HCT116 (cell line): ENCODE measurements at regions not wholly inside any gene's neighbourhood (a gene's known extent, or its start where the extent isn't known, plus 50 kb on each side); places are given as distances from the start of the nearest gene placed in this dataset.

Experiments used
- ATAC-seq: fragments of 200-7000 bp; cut with Tn5 transposase; 2 replicates; pipeline ENCODE4 v1.9.1; 2020; ENCODE audit warnings: mild to moderate bottlenecking, moderate library complexity
- BruUV-seq: library from RNA; stranded (reverse); fragments of 400-500 nt; replicated peaks from 2 replicates; lab custom pipeline; 2021; lab: Mats Ljungman, UMichigan
- CTCF ChIA-PET: fragments of 300-600 bp; sonication (Branson Sonifier 250); formaldehyde crosslinking; loops from one replicate; lab custom pipeline; 2021; ENCODE audit warnings: antibody characterized with exemption; lab: Charles Lee
- POLR2A ChIA-PET: fragments of 300-600, 350-600 bp; sonication (Branson Sonifier 250); formaldehyde crosslinking; loops from one replicate; lab custom pipeline; 2021; ENCODE audit warnings: antibody characterized with exemption; lab: Charles Lee
- RAD21 ChIA-PET, 2 experiments: fragments of 300-600 bp; sonication (Branson Sonifier 250); formaldehyde crosslinking; loops; one replicate each; lab custom pipeline; 2023; ENCODE audit warnings: low total read pairs in 2 of 2; ENCODE audit not compliant: uncharacterized antibody in 2 of 2, unreplicated experiment in 2 of 2, low non-redundant PET in 1 of 2; lab: Charles Lee
- DNase-seq: peaks from one replicate; pipeline ENCODE4 v3.0.0-alpha.2; 2010; ENCODE audit warnings: low read depth, low spot score
- H2AFZ ChIP-seq: fragments of 200-600 bp; shearing (Covaris generic), sonication (generic); 2 replicates; pipeline ENCODE4 v1.6.1; 2017; ENCODE audit warnings: low read depth, mixed run types, mixed read lengths, antibody characterized with exemption, low read length; ENCODE audit not compliant: poor library complexity, severe bottlenecking
- H3K27ac ChIP-seq: 2 replicates; pipeline ENCODE4 v1.5.1; 2012; ENCODE audit warnings: low read depth, low read length
- H3K27me3 ChIP-seq: fragments of 200-600 bp; sonication (generic); 2 replicates; pipeline ENCODE4 v1.6.1; 2016; ENCODE audit warnings: mixed run types, low read length, mixed read lengths; ENCODE audit not compliant: insufficient read depth
- H3K36me3 ChIP-seq, 2 experiments: fragments of 200-500 bp in 1 of 2; fragments of 200-600 bp in 1 of 2; sonication (Bioruptor generic) in 1 of 2; sonication (generic) in 1 of 2; 2 replicates each; pipeline versions ENCODE4 v1.5.1 to v1.6.1; 2014 to 2016; ENCODE audit warnings: low read length in 2 of 2, inconsistent platforms in 1 of 2, mixed read lengths in 1 of 2, mixed run types in 1 of 2; ENCODE audit not compliant: insufficient read depth in 2 of 2, control insufficient read depth in 1 of 2
- H3K4me1 ChIP-seq, 2 experiments: fragments of 200-600 bp in 1 of 2; sonication (generic) in 1 of 2; 2 replicates each; pipeline versions ENCODE4 v1.5.1 to v1.6.1; 2012 to 2017; ENCODE audit warnings: low read length in 2 of 2, inconsistent platforms in 1 of 2, mild to moderate bottlenecking in 1 of 2, mixed read lengths in 1 of 2, mixed run types in 1 of 2, moderate library complexity in 1 of 2; ENCODE audit not compliant: insufficient read depth in 2 of 2, control insufficient read depth in 1 of 2
- H3K4me2 ChIP-seq: fragments of 200-600 bp; sonication (generic); 2 replicates; pipeline ENCODE4 v1.6.1; 2017; ENCODE audit warnings: mixed run types, low read length, mixed read lengths
- H3K4me3 ChIP-seq, 2 experiments: fragments of 200-600 bp in 1 of 2; sonication (generic) in 1 of 2; replicated peaks in 1 of 2; 2 replicates each; pipeline ENCODE4 v1.5.1; 2011 to 2016; ENCODE audit warnings: low read length in 2 of 2, control low read depth in 1 of 2, low read depth in 1 of 2, mild to moderate bottlenecking in 1 of 2, mixed read lengths in 1 of 2, mixed run types in 1 of 2
- H3K79me2 ChIP-seq: fragments of 200-600 bp; sonication (generic); 2 replicates; pipeline ENCODE4 v1.6.1; 2017; ENCODE audit warnings: mild to moderate bottlenecking, mixed run types, low read length, moderate library complexity, mixed read lengths; ENCODE audit not compliant: insufficient read depth
- H3K9ac ChIP-seq: fragments of 200-600 bp; sonication (generic); 2 replicates; pipeline ENCODE4 v1.6.1; 2016; ENCODE audit warnings: low read length, mixed read lengths
- H3K9me2 ChIP-seq: fragments of 200-600 bp; sonication (generic), shearing (Covaris generic); 2 replicates; pipeline ENCODE4 v1.6.1; 2017; ENCODE audit warnings: mixed run types, mild to moderate bottlenecking, moderate library complexity; ENCODE audit not compliant: insufficient read depth
- H3K9me3 ChIP-seq, 2 experiments: fragments of 200-500 bp in 1 of 2; fragments of 200-600 bp in 1 of 2; sonication (Bioruptor generic) in 1 of 2; sonication (generic) in 1 of 2; 2 replicates each; pipeline ENCODE4 v1.6.1; 2014 to 2017; ENCODE audit warnings: low read length in 2 of 2, mixed read lengths in 2 of 2, inconsistent platforms in 1 of 2, low read depth in 1 of 2, mild to moderate bottlenecking in 1 of 2, mixed run types in 1 of 2, moderate library complexity in 1 of 2; ENCODE audit not compliant: control insufficient read depth in 1 of 2, insufficient read depth in 1 of 2
- H4K20me1 ChIP-seq: fragments of 200-600 bp; sonication (generic), shearing (Covaris generic); 2 replicates; pipeline ENCODE4 v1.6.1; 2017; ENCODE audit warnings: mixed run types, mild to moderate bottlenecking, moderate library complexity; ENCODE audit not compliant: insufficient read depth
- ATF3 ChIP-seq: IDR thresholded peaks from 2 replicates; pipeline ENCODE4 v1.6.1; 2012
- CBX3 ChIP-seq: IDR thresholded peaks from 2 replicates; pipeline ENCODE4 v1.6.1; 2012; ENCODE audit warnings: low read depth
- CTCF ChIP-seq, 3 experiments: fragments of 200-600 bp in 1 of 3; sonication (generic) in 1 of 3; IDR thresholded peaks in 2 of 3; conservative IDR thresholded peaks in 1 of 3; 2 replicates each; pipeline ENCODE4 v1.5.1; 2012 to 2017; ENCODE audit warnings: low read depth in 2 of 3, low read length in 2 of 3, antibody characterized with exemption in 1 of 3, borderline replicate concordance in 1 of 3, control low read depth in 1 of 3, mild to moderate bottlenecking in 1 of 3, mixed read lengths in 1 of 3, mixed run types in 1 of 3, moderate library complexity in 1 of 3; ENCODE audit not compliant: insufficient read depth in 1 of 3
- EGR1 ChIP-seq: IDR thresholded peaks from 2 replicates; pipeline ENCODE4 v1.6.1; 2012; ENCODE audit warnings: low read depth
- EZH2phosphoT487 ChIP-seq: fragments of 200-600 bp; IDR thresholded peaks from 2 replicates; pipeline ENCODE4 v1.6.1; 2018; ENCODE audit warnings: antibody characterized with exemption, borderline replicate concordance
- JUND ChIP-seq: IDR thresholded peaks from 2 replicates; pipeline ENCODE4 v1.6.1; 2012
- MAX ChIP-seq: IDR thresholded peaks from 2 replicates; pipeline ENCODE4 v1.6.1; 2012
- REST ChIP-seq: IDR thresholded peaks from 2 replicates; pipeline ENCODE4 v1.6.1; 2012; ENCODE audit warnings: low read depth
- SIN3A ChIP-seq: IDR thresholded peaks from 2 replicates; pipeline ENCODE4 v1.6.1; 2012; ENCODE audit warnings: low read depth
- ZBTB33 ChIP-seq: IDR thresholded peaks from 2 replicates; pipeline ENCODE4 v1.6.1; 2011; ENCODE audit warnings: mild to moderate bottlenecking, low read length, moderate library complexity; ENCODE audit not compliant: insufficient replicate concordance; ENCODE audit errors: extremely low read depth
- intact Hi-C: fragments of 100-400 bp; cut with micrococcal nuclease; formaldehyde crosslinking; loops from 2 replicates; pipeline ENCODE4 v1.10.0; 2022

GRCh38 chr6:110037726-110038295 is 59.7 kb downstream of the GPR6 start:
- intact Hi-C loops: loop anchor here (10.0 kb wide), 1 partner anchor 443 kb away; no protein-coding TSS in a partner anchor
- H3K4me2 ChIP-seq: no peak overlapping the region
- H4K20me1 ChIP-seq: no peaks in the 10 kb centered on the region
- CTCF ChIA-PET: interaction anchor here (0.7 to 4.6 kb wide), 3 partner anchors 146 to 355 kb away, joined by 5 to 116 read pairs (median 71); no protein-coding TSS in a partner anchor
- peaks cover 0 to 14% of the 10 kb centered on the region in 2 experiments; a peak in 3 of 4 replicates for H3K4me1 ChIP-seq
- H3K27me3 ChIP-seq: no peaks in the 10 kb centered on the region
- RAD21 ChIA-PET: interaction anchor here in 1 of 2 experiments (1.5 kb wide), 1 partner anchor 332 kb away, joined by 3 read pairs; no protein-coding TSS in a partner anchor
- no TSS peak for BruUV-seq
- no peak for DNase-seq
- H3K9me3 ChIP-seq: no peaks in the 10 kb centered on the region
- TF ChIP-seq REST (no peak), EZH2phosphoT487 (no peak), ATF3 (no peak), CBX3 (no peak), ZBTB33 (no peak), EGR1 (no peak), SIN3A (no peak), JUND (no peak), CTCF (IDR thresholded peaks at IDR 0.05 in 2 of 3, conservative IDR thresholded peaks at IDR 0.05 in 1 of 3; ENCODE audit: borderline replicate concordance in 1 of 3, insufficient read depth in 1 of 3, low read depth in 2 of 3, low read length in 2 of 3) (no peak), MAX (no peak)
- TF ChIP-seq, all 23 proteins: peak for 0
- Histone ChIP-seq H3K9me2 (no peaks in the 10 kb centered on the region), H3K36me3 (no peaks in the 10 kb centered on the region), H3K27ac (no peak overlapping the region), H3K4me3 (no peak overlapping the region), H3K9ac (no peak overlapping the region), H2AFZ (no peak overlapping the region), H3K79me2 (no peaks in the 10 kb centered on the region)
- no peak for ATAC-seq
- POLR2A ChIA-PET: no interaction called here
